HEK293 (cell line): ENCODE measurements at regions not wholly inside any gene's neighbourhood (a gene's known extent, or its start where the extent isn't known, plus 50 kb on each side); places are given as distances from the start of the nearest gene placed in this dataset.

Experiments
- CTCF ChIA-PET: fragments of 350-600 bp; formaldehyde crosslinking; extraction: SDS; loops from one replicate; lab custom pipeline; 2021; ENCODE audit warnings: antibody characterized with exemption; lab: Yijun Ruan, JAX
- POLR2A ChIA-PET: fragments of 300-600 bp; formaldehyde crosslinking; extraction: SDS; loops from one replicate; lab custom pipeline; 2020; ENCODE audit warnings: antibody characterized with exemption, inconsistent platforms; lab: Yijun Ruan, JAX
- H3K27ac ChIP-seq: fragments of 200-500 bp; sonication (Bioruptor generic); 2 replicates; pipeline ENCODE4 v1.5.1; 2014; ENCODE audit warnings: low read depth, low read length, control low read depth, inconsistent platforms; ENCODE audit errors: extremely low read depth
- H3K36me3 ChIP-seq, 2 experiments: fragments of 200-500 bp in 1 of 2; sonication (Bioruptor generic) in 1 of 2; 1 replicate in 1 of 2; 2 replicates in 1 of 2; pipeline ENCODE4 v1.5.1; 2014 to 2017; ENCODE audit warnings: inconsistent platforms in 2 of 2, low read length in 2 of 2; ENCODE audit not compliant: control insufficient read depth in 2 of 2, insufficient read depth in 1 of 2
- H3K4me1 ChIP-seq: fragments of 200-500 bp; sonication (Bioruptor generic); 2 replicates; pipeline ENCODE4 v1.5.1; 2014; ENCODE audit warnings: mild to moderate bottlenecking, low read length, inconsistent platforms; ENCODE audit not compliant: control insufficient read depth, insufficient read depth
- H3K4me3 ChIP-seq: 2 replicates; pipeline ENCODE4 v1.5.1; 2011; ENCODE audit warnings: low read depth, mild to moderate bottlenecking, control low read depth, low read length, moderate library complexity
- H3K9me3 ChIP-seq: fragments of 200-500 bp; sonication (Bioruptor generic); 2 replicates; pipeline ENCODE4 v1.5.1; 2014; ENCODE audit warnings: low read depth, low read length, inconsistent platforms; ENCODE audit not compliant: control insufficient read depth, insufficient read depth
- FEZF1 ChIP-seq: fragments of 450-650 bp; formaldehyde crosslinking; IDR thresholded peaks from 2 replicates; pipeline ENCODE4 v1.5.1; 2016; ENCODE audit warnings: missing biosample characterization, missing genetic modification characterization
- GLI2 ChIP-seq: fragments of 450-650 bp; formaldehyde crosslinking; IDR thresholded peaks from 2 replicates; pipeline ENCODE4; 2017; ENCODE audit warnings: missing biosample characterization, missing genetic modification characterization, low read depth, borderline replicate concordance
- GLIS2 ChIP-seq: fragments of 450-650 bp; formaldehyde crosslinking; IDR thresholded peaks from 2 replicates; pipeline ENCODE4 v1.5.1; 2016; ENCODE audit warnings: missing biosample characterization, missing genetic modification characterization
- OSR2 ChIP-seq: fragments of 450-650 bp; formaldehyde crosslinking; IDR thresholded peaks from 2 replicates; pipeline ENCODE4 v1.5.1; 2016; ENCODE audit warnings: missing biosample characterization, missing genetic modification characterization
- PRDM1 ChIP-seq: fragments of 450-650 bp; formaldehyde crosslinking; IDR thresholded peaks from 2 replicates; pipeline ENCODE4; 2016; ENCODE audit warnings: missing biosample characterization, missing genetic modification characterization
- RBAK ChIP-seq: fragments of 450-650 bp; formaldehyde crosslinking; IDR thresholded peaks from 2 replicates; pipeline ENCODE4 v1.5.1; 2016; ENCODE audit warnings: missing biosample characterization, missing genetic modification characterization
- SP2 ChIP-seq: fragments of 450-650 bp; formaldehyde crosslinking; IDR thresholded peaks from 2 replicates; pipeline ENCODE4 v1.5.1; 2016; ENCODE audit warnings: missing biosample characterization, missing genetic modification characterization
- TSHZ1 ChIP-seq: fragments of 450-650 bp; formaldehyde crosslinking; IDR thresholded peaks from 2 replicates; pipeline ENCODE4 v1.5.1; 2016; ENCODE audit warnings: missing biosample characterization, missing genetic modification characterization, borderline replicate concordance
- ZNF112 ChIP-seq: fragments of 450-650 bp; formaldehyde crosslinking; IDR thresholded peaks from 2 replicates; pipeline ENCODE4 v1.5.0; 2017; ENCODE audit warnings: missing biosample characterization, missing genetic modification characterization
- ZNF133 ChIP-seq: fragments of 450-650 bp; formaldehyde crosslinking; IDR thresholded peaks from 2 replicates; pipeline ENCODE4 v1.5.1; 2016; ENCODE audit warnings: missing biosample characterization, missing genetic modification characterization
- ZNF18 ChIP-seq: fragments of 450-650 bp; formaldehyde crosslinking; IDR thresholded peaks from 2 replicates; pipeline ENCODE4 v1.5.1; 2016; ENCODE audit warnings: missing biosample characterization, missing genetic modification characterization
- ZNF24 ChIP-seq: fragments of 450-650 bp; formaldehyde crosslinking; IDR thresholded peaks from 2 replicates; pipeline ENCODE4 v1.5.1; 2016; ENCODE audit warnings: missing biosample characterization, missing genetic modification characterization
- ZNF391 ChIP-seq: fragments of 450-650 bp; formaldehyde crosslinking; IDR thresholded peaks from 2 replicates; pipeline ENCODE4 v1.5.1; 2016; ENCODE audit warnings: low read depth, missing biosample characterization, missing genetic modification characterization, borderline replicate concordance
- ZNF585B ChIP-seq: fragments of 450-650 bp; formaldehyde crosslinking; IDR thresholded peaks from 2 replicates; pipeline ENCODE4 v1.5.1; 2016; ENCODE audit warnings: missing biosample characterization, missing genetic modification characterization
- ZNF621 ChIP-seq: fragments of 450-650 bp; formaldehyde crosslinking; IDR thresholded peaks from 2 replicates; pipeline ENCODE4 v1.5.1; 2017; ENCODE audit warnings: missing biosample characterization, missing genetic modification characterization
- ZNF639 ChIP-seq: fragments of 450-650 bp; formaldehyde crosslinking; IDR thresholded peaks from 2 replicates; pipeline ENCODE4 v1.5.1; 2016; ENCODE audit warnings: missing biosample characterization, missing genetic modification characterization
- ZNF692 ChIP-seq: fragments of 450-650 bp; formaldehyde crosslinking; IDR thresholded peaks from 2 replicates; pipeline ENCODE4 v1.5.1; 2016; ENCODE audit warnings: missing biosample characterization, missing genetic modification characterization
- TF ChIP-seq, protein P1 (sequence below): fragments of 450-650 bp; formaldehyde crosslinking; IDR thresholded peaks from 2 replicates; pipeline ENCODE4 v1.5.1; 2016; ENCODE audit warnings: missing biosample characterization, missing genetic modification characterization
- TF ChIP-seq, protein P2 (sequence below): fragments of 450-650 bp; formaldehyde crosslinking; IDR thresholded peaks from 2 replicates; pipeline ENCODE4 v1.5.1; 2016; ENCODE audit warnings: missing biosample characterization, missing genetic modification characterization, low read depth

DNA sequence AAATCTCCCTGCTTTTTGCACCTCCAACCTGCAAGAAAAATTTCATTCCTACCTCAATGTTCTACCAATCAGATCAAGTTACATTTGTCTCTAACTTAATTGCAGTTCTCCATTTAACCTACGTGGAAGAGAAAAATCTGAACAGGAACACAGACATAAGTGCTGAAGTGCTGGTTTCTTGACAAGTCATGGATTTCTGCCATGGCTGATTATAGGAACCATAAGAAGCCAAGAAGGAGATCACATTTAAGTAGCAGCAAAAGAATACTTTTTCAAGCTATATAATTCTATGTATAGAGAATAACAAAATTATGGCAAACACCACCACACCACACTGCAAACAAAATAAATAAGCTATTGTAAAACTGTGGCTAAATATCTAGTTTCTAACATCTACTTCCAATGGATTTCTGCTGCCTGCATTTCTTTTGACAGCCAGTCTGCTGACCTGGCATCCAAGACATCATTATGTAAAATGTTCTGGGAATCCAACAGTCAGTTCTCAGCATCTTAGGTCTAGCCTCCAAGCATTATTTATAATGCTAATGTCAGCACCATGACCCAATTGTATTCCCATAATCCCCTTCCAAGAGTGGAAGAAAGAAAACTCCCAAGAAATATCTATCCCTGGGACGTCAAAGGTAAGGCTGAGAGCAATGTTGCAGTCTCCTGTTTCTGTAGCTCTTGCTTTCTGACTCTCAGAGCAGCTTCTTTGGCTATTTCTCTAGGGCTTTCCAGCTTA, 50.8 kb upstream of the GAB1 start:
- Histone ChIP-seq H3K27ac (no peak overlapping the region), H3K36me3 (no peaks in the 10 kb centered on the region), H3K4me3 (no peak overlapping the region), H3K9me3 (no peaks in the 10 kb centered on the region), H3K4me1 (no peaks in the 10 kb centered on the region)
- TF ChIP-seq, protein P1, sequence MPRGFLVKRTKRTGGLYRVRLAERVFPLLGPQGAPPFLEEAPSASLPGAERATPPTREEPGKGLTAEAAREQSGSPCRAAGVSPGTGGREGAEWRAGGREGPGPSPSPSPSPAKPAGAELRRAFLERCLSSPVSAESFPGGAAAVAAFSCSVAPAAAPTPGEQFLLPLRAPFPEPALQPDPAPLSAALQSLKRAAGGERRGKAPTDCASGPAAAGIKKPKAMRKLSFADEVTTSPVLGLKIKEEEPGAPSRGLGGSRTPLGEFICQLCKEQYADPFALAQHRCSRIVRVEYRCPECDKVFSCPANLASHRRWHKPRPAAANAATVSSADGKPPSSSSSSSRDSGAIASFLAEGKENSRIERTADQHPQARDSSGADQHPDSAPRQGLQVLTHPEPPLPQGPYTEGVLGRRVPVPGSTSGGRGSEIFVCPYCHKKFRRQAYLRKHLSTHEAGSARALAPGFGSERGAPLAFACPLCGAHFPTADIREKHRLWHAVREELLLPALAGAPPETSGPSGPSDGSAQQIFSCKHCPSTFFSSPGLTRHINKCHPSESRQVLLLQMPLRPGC (tag by site-specific recombination), result no peak
- TF ChIP-seq SP2 (tag by site-specific recombination), result no peak
- no peak for TF ChIP-seq ZNF391 (tag by site-specific recombination)
- TF ChIP-seq, protein P2, sequence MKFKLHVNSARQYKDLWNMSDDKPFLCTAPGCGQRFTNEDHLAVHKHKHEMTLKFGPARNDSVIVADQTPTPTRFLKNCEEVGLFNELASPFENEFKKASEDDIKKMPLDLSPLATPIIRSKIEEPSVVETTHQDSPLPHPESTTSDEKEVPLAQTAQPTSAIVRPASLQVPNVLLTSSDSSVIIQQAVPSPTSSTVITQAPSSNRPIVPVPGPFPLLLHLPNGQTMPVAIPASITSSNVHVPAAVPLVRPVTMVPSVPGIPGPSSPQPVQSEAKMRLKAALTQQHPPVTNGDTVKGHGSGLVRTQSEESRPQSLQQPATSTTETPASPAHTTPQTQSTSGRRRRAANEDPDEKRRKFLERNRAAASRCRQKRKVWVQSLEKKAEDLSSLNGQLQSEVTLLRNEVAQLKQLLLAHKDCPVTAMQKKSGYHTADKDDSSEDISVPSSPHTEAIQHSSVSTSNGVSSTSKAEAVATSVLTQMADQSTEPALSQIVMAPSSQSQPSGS (tag by site-specific recombination), result no peak
- TF ChIP-seq FEZF1 (tag by site-specific recombination), result no peak
- no peak for TF ChIP-seq GLI2 (tag by site-specific recombination)
- no peak for TF ChIP-seq GLIS2 (tag by site-specific recombination)
- no peak for TF ChIP-seq ZNF639
- TF ChIP-seq ZNF585B (tag by site-specific recombination), result no peak
- TF ChIP-seq TSHZ1 (tag by site-specific recombination), result no peak
- no peak for TF ChIP-seq PRDM1 (tag by site-specific recombination)
- TF ChIP-seq ZNF112 (tag by site-specific recombination), result no peak
- TF ChIP-seq ZNF133 (tag by site-specific recombination), result no peak
- no peak for TF ChIP-seq OSR2
- POLR2A ChIA-PET, result no interaction called here
- CTCF ChIA-PET, result interaction anchor here (0.6 to 0.7 kb wide), 2 partner anchors 11 to 1649 kb away, joined by 3 read pairs; no protein-coding TSS in a partner anchor

DNA sequence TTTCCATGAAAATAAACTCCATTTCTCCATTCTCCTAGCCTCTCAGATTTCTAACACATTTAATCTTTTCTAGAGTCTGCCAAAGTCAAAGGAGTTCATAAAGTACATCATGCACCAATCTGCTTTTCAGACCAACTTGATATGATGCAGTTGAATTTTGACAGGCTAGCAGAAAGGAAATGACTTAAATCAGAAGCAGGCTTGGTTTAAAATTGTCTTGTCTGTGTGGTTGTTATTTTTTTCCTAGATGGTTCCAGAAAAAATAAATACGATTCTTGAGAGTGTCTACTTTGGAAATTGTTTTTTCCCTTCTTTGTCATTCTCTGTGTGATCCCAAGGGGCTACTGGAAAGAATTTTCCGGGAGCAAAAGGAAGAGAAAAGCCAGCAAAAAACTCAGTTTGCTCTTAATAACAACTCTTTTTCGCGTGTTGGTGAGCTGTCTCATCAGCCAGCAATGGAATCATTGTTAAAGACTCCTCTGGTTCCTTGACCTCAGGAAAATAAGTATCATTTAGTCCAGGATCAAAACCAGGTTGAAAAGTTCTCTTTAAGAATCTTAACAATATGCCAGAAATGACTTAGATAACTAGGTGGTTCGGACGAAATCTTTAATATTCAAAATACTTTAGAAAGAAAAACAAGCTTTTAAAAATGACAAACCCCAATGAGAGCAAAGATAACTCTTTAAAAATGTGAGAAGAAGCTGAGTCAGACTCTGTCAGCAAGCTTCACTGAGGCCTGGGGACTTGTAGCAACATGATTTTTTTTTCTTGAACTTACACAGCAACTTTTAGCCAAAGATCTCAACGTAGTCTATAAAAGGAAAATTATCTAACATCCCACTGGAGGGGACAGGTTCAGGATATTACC, 49.7 kb upstream of the GAB1 start:
- no peak overlapping the region for H3K4me3 ChIP-seq
- CTCF ChIA-PET, result interaction anchor here (0.6 kb wide), 2 partner anchors 48 to 729 kb away, joined by 3 read pairs; no protein-coding TSS in a partner anchor
- no peaks in the 10 kb centered on the region for H3K36me3 ChIP-seq
- H3K27ac ChIP-seq, result no peak overlapping the region
- no peaks in the 10 kb centered on the region for H3K4me1 ChIP-seq
- TF ChIP-seq ZNF621 (tag by site-specific recombination) (no peak), RBAK (tag by site-specific recombination) (no peak), ZNF18 (tag by site-specific recombination) (no peak), ZNF24 (no peak), ZNF692 (tag by site-specific recombination) (no peak)
- TF ChIP-seq, all 188 proteins: peak for 0
- H3K9me3 ChIP-seq, result no peaks in the 10 kb centered on the region
- POLR2A ChIA-PET, result no interaction called here
